Thoracic aorta (tissue), 2 donors: ENCODE measurements at regions not wholly inside any gene's neighbourhood (a gene's known extent, or its start where the extent isn't known, plus 50 kb on each side); places are given as distances from the start of the nearest gene placed in this dataset.

ENCODE experiments used
- ATAC-seq: fragments of 150-250 bp; one replicate; pipeline ENCODE4 v1.8.0; 2017; ENCODE audit warnings: low read depth; ENCODE audit not compliant: insufficient number of reproducible peaks, low FRiP score
- DNase-seq: peaks from one replicate; pipeline ENCODE4 v3.0.0-alpha.2; 2020; ENCODE audit warnings: low spot score
- H3K27ac ChIP-seq, 2 donors: fragments of 200-600 bp; sonication (generic); 1 replicate in 1 of 2; 2 replicates in 1 of 2; pipeline ENCODE4 v1.5.1; 2016; ENCODE audit warnings: mild to moderate bottlenecking in 2 of 2, moderate library complexity in 2 of 2
- H3K27me3 ChIP-seq: fragments of 200-600 bp; sonication (generic); replicated peaks from 2 replicates; pipeline ENCODE4 v1.6.0; 2016; ENCODE audit warnings: mild to moderate bottlenecking; ENCODE audit not compliant: insufficient read depth
- H3K36me3 ChIP-seq: fragments of 200-600 bp; sonication (generic); one replicate; pipeline ENCODE4 v1.5.1; 2016
- H3K4me1 ChIP-seq, 2 donors: fragments of 200-600 bp; sonication (generic); 1 replicate in 1 of 2; 2 replicates in 1 of 2; pipeline versions ENCODE4 v1.5.1 to v1.6.0; 2016; ENCODE audit warnings: low read depth in 2 of 2, mild to moderate bottlenecking in 1 of 2; ENCODE audit not compliant: control insufficient read depth in 1 of 2
- H3K4me3 ChIP-seq: fragments of 200-600 bp; sonication (generic); 2 replicates; pipeline ENCODE4 v1.5.1; 2016; ENCODE audit warnings: mild to moderate bottlenecking
- H3K9me3 ChIP-seq: fragments of 200-600 bp; sonication (generic); 2 replicates; pipeline ENCODE4 v1.5.1; 2016
- TF ChIP-seq, protein P1 (sequence below): fragments of 200-600 bp; sonication (generic); IDR thresholded peaks from one replicate; pipeline ENCODE4 v1.5.1; 2019; ENCODE audit warnings: antibody characterized with exemption

DNA sequence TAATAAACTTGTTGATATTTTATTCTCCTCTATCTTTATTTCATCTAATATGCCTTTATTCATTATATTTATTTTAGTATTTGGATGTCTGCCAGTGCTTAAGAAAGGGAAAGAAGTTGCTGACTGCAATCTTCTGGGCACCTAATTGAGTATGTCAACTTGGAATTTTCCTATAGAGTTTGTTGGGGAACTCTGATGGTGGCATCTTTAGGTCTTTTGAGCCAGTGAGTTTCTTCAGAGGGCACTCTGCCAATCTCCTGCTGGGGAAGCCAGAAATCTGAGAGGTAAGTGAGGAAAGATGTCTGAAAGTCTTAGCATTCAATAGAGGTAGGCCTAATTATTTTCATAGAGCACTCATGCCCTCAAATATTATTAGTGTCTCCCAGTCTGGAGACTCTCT, 475.0 kb downstream of the GABRG1 start:
- TF ChIP-seq, protein P1, sequence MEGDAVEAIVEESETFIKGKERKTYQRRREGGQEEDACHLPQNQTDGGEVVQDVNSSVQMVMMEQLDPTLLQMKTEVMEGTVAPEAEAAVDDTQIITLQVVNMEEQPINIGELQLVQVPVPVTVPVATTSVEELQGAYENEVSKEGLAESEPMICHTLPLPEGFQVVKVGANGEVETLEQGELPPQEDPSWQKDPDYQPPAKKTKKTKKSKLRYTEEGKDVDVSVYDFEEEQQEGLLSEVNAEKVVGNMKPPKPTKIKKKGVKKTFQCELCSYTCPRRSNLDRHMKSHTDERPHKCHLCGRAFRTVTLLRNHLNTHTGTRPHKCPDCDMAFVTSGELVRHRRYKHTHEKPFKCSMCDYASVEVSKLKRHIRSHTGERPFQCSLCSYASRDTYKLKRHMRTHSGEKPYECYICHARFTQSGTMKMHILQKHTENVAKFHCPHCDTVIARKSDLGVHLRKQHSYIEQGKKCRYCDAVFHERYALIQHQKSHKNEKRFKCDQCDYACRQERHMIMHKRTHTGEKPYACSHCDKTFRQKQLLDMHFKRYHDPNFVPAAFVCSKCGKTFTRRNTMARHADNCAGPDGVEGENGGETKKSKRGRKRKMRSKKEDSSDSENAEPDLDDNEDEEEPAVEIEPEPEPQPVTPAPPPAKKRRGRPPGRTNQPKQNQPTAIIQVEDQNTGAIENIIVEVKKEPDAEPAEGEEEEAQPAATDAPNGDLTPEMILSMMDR: no peak
- ATAC-seq: no peak
- no peak for DNase-seq

DNA sequence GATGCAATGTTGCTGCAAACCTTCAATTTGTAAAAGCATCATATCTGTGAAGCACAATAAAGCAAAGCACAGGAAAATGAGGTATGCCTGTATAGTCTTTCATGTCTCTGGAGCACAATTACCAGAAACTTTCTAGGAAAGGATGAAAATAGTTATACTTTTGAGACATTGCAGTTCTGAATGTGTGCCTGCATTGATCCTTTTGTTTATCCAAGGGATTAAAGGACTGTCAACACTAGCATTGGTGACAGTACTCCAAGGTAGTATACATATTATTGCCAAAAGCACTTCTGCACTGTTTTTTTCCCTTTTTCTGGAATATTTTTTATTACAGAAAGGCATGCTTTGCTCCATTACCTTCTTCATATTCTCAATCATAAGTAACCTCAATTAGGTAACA, 476.0 kb downstream of the GABRG1 start:
- Histone ChIP-seq H3K27ac (no peak overlapping the region), H3K4me3 (no peak overlapping the region), H3K4me1 (no peaks in the 10 kb centered on the region), H3K36me3 (no peaks in the 10 kb centered on the region), H3K9me3 (no peaks in the 10 kb centered on the region), H3K27me3 (no peaks in the 10 kb centered on the region)
- TF ChIP-seq, protein P1: no peak
- DNase-seq (no peak), ATAC-seq (no peak)

More for the DNA sequence above, 475.0 kb downstream of the GABRG1 start:
- no peak overlapping the region for H3K4me3 ChIP-seq
- no peaks in the 10 kb centered on the region for H3K9me3 ChIP-seq
- no peaks in the 10 kb centered on the region for H3K27me3 ChIP-seq
- H3K27ac ChIP-seq: no peak overlapping the region
- H3K4me1 ChIP-seq: no peaks in the 10 kb centered on the region
- no peaks in the 10 kb centered on the region for H3K36me3 ChIP-seq

DNA sequence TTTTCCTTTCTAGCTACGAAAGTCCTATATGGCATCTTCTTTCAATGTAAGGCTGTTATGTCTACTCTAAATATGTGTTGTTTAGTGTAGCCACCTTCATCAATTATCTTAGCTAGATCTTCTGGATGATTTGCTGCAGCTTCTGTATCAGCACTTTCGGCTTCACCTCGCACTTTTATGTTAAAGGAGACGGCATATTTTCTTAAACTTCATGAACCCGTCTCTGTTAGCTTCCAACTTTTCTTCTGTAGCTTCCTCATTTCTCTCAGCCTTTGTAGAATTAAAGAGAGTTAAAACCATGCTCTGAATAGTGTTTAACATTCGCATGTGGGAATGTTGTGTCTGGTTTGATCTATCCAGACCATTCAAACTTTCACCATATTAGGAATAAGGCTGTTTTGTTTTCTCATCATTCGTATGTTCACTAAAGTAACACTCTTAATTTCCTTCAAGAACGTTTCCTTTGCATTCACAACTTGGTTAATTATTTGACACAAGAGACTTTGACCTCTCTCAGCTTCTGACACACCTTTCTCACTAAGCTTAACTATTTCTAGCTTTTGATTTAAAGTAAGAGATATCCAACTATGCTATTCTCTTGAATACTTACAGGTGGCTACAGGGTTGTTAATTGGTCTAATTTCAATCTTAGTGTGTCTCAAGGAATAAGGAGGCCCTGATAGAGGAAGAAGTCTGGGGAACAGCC, 476.8 kb downstream of the GABRG1 start:
- TF ChIP-seq, protein P1: no peak
- no peak for DNase-seq
- Histone ChIP-seq H3K36me3 (no peaks in the 10 kb centered on the region), H3K4me3 (no peak overlapping the region), H3K4me1 (no peaks in the 10 kb centered on the region), H3K27me3 (no peaks in the 10 kb centered on the region), H3K27ac (no peak overlapping the region), H3K9me3 (no peaks in the 10 kb centered on the region)
- ATAC-seq: no peak

DNA sequence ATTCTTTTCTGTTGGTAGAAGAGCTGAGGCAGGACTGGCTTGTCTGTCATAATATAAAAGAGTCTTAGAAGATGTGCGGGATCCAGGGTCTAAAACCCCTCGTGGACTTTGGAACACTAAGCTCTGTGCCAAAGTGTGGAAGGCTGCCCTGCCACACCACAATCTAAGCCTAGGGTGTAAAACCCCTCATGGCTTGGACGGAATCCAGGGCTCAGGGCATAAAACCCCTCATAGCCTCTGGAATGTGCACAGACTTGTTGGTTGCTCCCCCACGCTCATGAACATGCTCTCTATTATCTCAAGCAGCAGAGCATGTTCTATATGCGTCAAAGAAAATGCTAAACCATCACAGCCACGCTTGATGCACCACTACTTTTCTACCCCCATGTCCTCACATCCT, 483.6 kb downstream of the GABRG1 start:
- TF ChIP-seq, protein P1: no peak
- no peaks in the 10 kb centered on the region for H3K27me3 ChIP-seq
- H3K36me3 ChIP-seq: no peaks in the 10 kb centered on the region
- no peaks in the 10 kb centered on the region for H3K4me1 ChIP-seq
- ATAC-seq (no peak), DNase-seq (no peak)
- no peak overlapping the region for H3K27ac ChIP-seq
- no peaks in the 10 kb centered on the region for H3K9me3 ChIP-seq
- no peak overlapping the region for H3K4me3 ChIP-seq

DNA sequence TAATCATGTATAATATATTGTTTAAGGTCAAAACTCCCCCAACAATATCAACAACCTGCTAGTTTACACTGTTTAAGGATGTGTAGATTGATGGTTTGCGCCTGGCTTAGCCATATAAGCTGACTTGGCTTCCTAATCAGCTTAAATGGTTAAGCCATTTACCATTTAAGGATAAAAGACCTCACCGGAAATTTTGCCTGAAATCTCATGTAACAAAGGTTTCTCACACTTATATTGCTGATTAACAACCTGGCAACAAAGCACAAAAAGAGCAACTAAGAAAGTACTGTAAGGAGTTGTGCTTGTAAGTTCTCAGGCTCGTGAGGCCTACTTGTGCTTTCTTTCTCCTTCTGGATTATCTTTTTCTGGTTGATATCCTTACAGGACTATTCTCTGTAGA, 485.2 kb downstream of the GABRG1 start:
- Histone ChIP-seq H3K27ac (no peak overlapping the region), H3K36me3 (no peaks in the 10 kb centered on the region), H3K27me3 (no peaks in the 10 kb centered on the region), H3K4me1 (no peaks in the 10 kb centered on the region), H3K9me3 (no peaks in the 10 kb centered on the region), H3K4me3 (no peak overlapping the region)
- no peak for ATAC-seq
- TF ChIP-seq, protein P1: no peak
- no peak for DNase-seq
